T-helper 1 cell treated with Interleukin-12 subunit alpha and Interleukin-12 subunit beta and Interleukin-4 antibody, amounts not matched to agents 30 ng/mL and 1 ng/mL, for 36 hours (primary cell): ENCODE measurements at regions not wholly inside any gene's neighbourhood (a gene's known extent, or its start where the extent isn't known, plus 50 kb on each side); places are given as distances from the start of the nearest gene placed in this dataset.
"Not testable (repeated sequence)": the region's sequence is repeated elsewhere in the genome, so short reads cannot be mapped to it uniquely, and the experiment has no call there.

ENCODE experiments used
- intact Hi-C: fragments of 100-400 bp; cut with micrococcal nuclease; formaldehyde crosslinking; loops from one replicate; pipeline ENCODE4 v1.15.1; 2024

DNA sequence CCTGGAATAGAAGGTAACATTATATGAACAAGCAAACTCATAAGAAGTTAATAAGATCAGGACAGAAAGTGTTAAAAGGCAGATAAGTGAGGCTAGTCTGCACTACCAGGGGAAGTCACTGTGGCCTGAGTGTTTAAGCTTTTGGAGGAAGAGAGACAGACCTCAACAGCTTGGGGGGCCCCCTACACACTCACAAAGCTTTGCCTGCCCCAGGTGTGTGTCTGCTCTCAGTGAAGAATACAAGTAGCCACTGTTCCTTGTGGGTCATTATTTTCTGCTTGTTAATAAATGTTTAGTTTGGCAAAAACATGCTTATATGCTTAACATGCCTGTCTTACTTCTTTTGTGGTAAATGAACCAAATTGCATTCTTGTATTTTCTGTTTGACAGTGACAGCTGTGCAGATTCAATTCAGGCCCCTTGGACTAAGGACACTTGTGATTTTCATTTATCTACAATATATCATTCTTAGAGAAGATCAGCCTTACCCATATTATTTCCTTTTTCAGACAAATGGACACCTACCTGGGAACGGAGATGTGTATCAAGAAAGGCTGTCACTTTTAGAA lies 50.7 kb upstream of the C12orf71 start:
- intact Hi-C loops = no loop called here

DNA sequence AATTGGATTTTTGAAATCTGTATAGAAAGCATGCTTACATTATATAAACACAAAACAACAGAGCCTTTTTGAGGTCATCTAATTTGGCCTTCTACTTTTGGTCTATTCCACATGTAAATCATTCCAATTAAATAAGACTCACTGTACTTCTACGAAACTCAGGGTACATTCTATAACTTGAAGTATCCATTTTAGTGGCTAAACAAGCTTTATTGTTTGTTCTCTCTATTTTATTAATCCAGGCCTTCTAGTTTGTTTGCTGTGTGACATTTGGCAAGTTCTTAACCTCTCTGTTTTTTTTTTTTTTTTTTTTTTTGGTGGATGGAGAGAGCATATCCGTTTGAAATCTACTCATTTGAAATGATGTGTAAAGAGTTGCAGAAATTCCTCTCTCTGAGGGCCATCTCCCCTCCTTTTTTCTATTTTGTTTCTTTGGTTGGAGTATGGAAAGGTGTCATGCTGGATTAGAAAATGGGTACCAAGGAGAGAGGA lies 58.1 kb upstream of the C12orf71 start:
- intact Hi-C loops = loop anchor here (5.0 kb wide), 1 partner anchor 288 kb away; no protein-coding TSS in a partner anchor

DNA sequence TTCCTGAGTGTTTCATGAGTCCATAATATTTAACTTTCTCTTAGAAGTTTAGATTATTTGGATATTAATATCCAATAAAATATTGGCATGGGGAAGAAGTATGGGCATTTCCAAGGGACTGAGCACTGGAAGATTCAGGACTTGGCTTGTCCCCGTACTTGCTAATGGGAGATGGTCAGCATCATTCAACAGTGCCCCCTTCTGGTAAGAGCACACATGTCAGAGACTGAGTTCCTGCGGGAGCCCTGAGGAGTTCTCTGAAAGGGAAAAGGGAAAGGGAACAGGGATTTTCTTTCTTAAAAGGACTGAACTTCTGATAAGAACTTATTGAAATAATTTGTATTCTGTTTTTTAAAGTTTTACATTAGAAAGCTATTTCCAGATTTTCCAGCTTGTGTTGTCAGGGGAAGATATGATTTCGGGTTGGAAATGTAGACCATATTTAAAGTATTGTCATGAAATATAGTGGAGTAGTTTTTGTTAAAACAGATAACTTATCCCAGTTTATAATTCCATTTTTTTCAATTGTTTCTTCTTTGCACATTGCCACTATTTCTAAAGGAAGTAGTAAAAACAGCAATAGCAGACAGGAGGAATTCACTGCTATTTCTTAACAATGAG lies 59.8 kb upstream of the C12orf71 start:
- intact Hi-C loops = loop anchor here (1.0 to 5.0 kb wide), 5 partner anchors 43 to 569 kb away; partner anchors contain the start of genes FGFR1OP2 and MRPS35

DNA sequence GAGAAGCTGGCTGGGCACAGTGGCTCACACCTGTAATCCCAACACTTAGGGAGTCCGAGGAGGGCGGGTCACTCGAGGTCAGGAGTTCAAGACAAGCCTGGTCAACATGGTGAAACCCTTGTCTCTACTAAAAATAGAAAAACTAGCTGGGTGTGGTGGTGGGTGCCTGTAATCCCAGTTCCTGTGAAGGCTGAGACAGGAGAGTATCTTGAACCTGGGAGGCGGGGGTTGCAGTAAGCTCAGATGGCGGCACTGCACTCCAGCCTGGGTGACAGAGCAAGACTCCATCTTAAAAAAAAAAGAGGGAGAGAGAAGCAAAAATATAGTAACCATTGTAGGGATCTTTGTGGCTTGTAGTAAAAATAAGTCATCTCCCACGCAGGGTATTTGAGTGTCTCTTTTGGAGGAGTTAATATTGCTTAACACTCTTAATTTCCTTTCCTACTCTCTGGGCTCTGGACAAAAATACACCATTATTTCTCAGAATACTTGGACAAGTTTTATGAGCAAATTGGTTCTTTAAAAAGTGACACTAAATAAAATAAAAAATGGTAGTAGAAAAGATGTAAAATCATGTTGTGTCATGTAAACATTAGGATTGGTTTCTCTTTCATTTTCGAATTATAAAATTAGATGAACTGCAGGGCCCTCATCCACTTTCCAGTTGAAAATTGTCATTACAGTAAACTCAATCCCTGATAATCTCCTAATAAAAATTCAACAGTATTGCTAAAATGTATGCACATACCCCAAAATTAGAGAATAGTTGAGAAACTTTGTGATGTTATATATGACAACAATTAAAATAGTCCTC lies 61.1 kb upstream of the C12orf71 start:
- intact Hi-C loops = loop anchor here (1.0 to 5.0 kb wide), 8 partner anchors 41 to 567 kb away; partner anchors contain the start of genes FGFR1OP2, MED21, MRPS35 and STK38L

DNA sequence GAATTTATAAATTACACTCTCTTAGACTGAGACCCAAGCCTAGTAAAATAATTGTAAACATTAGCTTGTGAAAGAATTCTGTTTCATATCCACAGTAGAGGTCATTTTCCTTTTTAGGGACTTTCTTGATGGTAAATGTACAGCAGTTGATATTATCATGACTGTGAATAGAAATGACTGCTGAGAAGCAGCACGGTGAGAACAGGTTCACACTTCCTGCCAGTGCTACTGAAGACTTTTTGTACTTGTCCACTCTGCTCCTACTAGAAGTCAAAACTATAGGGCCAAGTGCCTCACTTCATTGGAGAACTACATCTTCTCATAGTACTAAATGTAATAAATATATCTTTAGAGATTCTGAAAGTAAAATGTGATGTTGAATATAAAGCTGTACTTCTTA lies 63.3 kb upstream of the C12orf71 start:
- intact Hi-C loops = not testable (repeated sequence)

DNA sequence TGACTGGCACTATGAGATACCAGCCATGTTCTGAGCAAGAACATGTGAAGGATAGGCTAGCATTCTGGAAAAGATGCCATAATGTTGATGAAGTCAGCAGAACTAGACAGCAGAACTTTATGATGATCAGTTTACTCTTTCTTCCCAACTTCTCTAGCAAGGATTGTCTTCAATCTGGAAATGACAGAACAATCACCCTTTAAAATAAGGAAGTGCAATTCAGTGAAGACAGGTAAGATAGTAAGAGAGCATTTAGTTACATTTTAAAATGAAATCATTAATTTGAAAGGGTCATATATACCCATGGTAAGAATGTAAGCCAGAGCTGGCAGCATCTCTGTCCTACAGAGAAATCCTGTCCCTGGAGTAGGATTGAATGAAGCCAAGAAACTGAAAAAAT lies 66.0 kb upstream of the C12orf71 start:
- intact Hi-C loops = no loop called here

DNA sequence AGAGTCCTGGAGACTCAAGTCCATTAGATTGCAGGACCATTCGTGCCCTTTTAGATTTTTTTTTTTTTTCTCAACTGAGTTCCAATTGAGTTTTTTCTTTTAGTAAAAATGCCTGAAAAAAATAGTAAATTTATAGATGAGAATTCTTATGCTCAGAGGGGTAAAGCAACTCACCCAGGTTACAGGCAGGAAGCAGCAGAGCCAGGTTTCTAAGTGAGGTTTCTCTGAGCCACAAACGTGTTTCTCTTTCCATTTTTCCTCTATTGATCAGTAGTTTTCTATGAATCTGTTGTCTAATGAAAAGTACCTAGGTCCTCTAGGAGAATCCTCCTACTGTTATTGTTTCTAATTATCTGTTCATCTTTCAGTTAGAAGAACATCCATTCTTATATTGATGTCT lies 66.4 kb upstream of the C12orf71 start:
- intact Hi-C loops = no loop called here

DNA sequence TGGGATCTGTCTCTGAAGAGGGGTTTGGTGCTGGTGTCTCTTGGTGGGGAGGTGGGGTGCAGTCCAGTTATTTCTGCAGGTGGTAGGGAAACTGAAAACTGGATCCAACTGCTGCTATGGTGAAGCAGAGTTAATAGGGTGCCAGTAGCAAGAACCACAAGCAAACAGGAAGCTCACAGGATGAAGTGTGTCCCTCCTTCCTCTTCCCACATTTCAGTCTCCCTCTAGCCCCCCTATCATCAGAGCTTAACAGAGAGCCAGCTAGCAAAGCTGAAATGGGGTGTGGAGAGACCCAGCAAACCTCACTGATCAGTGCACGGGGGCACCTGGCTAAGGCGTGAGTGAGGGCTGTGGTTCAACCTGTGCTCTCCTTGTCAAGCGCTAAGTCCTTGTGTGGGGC lies 69.1 kb upstream of the C12orf71 start:
- intact Hi-C loops = no loop called here

DNA sequence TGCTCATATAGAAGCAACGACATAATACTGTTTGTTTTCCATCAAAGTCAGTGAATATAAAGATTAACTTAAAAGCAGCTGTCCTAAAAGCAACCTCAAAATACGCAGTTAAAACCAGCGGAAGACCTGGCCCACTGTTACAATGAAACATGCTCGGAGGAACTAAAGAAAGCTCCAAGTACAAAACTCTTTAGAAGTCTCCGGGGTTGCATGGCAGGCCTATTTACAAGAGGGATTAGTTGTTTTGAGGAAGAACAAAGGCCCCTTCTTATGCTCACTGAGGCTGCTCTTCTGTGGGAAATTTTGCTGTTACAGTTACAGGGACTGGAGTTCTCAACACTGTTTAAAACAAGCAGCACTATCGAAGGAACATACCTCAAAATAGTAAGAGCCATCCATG lies 75.9 kb upstream of the C12orf71 start:
- intact Hi-C loops = no loop called here

DNA sequence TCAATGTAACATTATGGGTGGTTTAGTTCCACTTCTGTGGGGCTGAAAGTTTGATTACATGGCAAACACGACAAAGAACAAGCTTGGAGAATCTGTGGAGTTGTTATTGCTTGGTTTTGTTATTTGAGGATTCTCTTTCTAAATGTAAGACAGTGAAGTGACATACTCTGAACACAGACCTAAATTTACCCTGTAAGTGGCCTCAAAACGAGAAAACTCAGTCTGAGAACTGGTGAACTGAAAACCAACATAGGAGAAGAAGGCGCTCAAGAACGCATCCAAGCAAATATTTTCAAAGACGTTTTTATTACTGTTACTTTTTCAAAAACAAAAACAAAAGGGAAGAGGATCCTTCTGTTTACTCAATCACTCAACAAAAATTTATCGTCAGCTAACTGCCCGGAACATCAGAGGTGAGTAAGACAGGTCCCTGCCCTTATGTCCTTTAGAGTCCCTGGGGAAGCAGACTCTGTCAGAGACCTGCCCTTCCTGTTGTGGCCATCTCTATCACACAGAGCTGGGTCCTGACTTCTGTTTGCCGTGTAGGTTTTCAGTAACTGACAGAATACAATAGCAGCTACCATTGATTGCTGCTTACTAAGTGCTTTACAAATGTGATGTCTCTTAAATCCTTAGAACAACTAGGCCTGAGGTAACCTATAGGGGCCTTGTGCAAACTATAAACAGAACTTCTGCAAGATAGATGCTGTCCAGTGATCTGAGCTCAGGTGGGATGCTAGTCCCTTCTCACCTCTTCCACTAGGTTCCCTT lies 79.3 kb upstream of the C12orf71 start:
- intact Hi-C loops = no loop called here

DNA sequence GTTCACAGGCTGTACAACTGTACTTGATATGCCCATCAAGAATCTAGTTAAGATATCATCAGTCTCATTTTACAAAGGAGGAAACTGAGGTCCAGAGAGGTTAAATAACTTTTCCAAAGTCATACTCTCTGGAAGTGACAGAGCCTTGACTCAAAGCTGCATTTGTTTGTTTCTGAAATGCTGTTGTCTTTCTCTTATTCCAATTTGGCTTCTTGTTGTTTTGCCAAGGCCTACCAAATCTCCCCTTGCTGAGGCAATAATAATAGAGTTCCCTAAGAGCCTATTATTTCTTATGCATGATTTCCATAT lies 79.8 kb upstream of the C12orf71 start:
- intact Hi-C loops = no loop called here

DNA sequence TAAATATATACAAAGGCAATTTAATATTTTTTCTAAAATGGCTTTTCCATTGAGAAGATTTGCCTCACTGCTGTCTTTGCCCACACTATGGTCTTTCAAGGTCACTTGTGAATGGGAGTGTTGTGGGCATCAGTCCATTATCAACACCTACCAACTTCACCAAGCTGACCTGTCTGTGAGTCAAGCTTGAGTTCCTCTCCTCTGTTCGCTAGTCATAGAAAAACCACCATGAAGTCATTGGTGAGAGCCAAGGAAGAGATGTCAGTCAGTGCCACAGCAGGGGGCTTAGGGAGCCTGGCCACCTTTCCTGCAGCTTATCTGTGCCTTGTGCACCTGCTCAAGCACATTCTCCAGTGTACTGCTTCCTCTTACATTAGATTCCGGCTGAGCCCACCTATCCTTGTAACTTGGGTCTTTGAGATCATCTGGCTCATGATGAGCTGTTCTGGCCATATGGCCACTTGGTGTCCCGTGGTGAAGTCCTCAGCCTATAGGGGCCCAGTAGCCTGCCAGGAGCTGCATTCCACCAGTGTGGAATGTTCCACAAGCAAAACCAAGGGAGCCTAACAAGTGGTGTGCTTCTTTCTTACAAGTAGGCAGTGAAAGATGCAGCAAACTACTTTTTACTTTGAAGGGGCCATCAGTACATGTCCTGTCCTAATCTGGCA lies 80.8 kb upstream of the C12orf71 start:
- intact Hi-C loops = no loop called here

DNA sequence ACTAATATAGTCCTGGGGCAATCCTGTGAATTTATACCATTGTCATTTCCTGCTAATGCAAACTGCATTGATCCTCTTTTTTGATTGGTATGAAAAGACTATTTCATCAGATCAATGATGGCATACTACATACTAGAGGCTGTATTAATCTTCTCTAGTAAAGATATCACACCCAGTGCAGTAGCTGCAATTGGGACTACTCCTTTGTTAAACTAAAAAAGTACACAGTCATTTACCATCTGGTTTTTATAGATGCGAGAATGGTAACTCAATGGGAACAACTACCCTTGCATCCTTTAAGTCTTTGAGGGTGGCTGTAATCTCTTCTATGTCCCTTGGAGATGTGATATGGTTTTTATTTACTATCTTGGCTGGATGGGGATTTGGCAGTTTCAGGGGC lies 80.2 kb upstream of the STK38L start:
- intact Hi-C loops = no loop called here

DNA sequence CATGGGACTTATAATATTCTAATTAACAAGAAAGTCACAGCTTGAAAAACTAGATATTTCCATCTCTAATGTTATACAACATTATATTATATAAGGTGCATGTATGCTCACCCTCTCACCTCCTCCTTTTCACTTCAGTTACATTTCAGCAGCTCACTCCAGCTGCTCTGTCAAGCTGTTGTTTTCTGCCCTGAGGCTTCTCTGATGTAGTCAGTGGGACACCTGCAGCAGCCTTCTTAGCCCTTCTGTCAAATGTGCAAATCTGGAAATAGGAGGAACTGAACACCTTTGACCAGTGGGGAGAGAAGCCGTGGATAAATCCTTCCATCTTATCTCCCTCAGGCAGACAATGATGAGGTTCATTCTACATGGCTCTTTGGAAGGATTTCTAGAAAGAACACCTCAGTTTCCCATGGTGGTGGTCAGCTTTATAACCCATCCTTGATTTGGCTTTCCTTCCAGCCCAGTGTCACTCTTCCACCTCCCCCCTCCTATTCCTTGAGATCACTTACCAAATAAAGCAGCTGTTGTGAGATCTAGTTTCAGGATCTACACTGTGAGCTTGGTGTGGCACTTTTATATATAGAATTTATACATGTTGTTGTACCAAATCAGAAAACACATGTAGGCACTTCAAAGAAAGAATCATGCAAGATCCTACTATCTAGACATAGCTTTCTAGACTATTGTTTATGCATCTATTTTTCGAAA lies 79.6 kb upstream of the STK38L start:
- intact Hi-C loops = no loop called here

DNA sequence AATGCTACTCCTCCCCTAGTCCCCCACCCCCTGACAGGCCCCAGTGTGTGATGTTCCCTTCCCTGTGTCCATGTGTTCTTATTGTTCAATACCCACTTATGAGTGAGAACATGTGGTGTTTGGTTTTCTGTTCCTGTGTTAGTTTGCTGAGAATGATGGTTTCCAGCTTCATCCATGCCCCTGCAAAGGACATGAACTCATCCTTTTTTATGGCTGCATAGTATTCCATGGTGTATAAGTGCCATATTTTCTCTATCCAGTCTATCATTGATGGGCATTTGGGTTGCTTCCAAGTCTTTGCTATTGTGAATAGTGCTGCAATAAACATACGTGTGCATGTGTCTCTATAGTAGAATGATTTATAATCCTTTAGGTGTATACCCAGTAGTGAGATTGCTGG lies 78.1 kb upstream of the STK38L start:
- intact Hi-C loops = not testable (repeated sequence)

DNA sequence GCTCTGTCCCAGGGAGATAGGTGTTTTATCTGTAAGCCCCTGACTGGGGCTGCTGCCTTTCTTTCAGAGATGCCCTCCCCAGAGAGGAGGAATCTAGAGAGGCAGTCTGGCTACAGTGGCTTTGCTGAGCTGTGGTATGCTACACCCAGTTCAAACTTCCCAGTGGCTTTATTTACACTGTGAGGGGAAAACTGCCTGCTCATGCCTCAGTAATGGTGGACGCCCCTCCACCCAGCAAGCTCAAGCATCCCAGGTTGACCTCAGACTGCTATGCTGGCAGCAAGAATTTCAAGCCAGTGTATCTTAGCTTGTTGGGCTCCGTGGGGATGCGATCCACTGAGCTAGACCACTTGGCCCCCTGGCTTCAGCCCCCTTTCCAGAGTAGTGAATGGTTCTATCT lies 72.6 kb upstream of the STK38L start:
- intact Hi-C loops = not testable (repeated sequence)

DNA sequence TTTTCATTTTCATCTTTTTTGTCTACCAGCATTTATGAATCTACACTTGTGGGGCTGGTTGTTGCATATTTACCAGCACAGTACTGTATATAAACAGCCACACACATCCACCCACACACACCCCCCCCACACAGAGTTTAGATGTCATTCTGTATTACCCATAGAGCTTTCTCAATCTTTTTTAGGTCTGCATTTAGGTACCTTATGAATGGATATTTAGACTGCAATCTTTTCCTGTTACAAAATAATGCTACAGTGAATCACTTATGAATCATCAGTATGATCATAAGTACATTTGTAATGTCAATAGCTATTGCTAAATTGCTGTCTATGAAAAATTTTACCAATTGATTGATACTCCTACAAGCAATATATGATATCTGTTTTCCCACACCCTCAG lies 67.3 kb upstream of the STK38L start:
- intact Hi-C loops = loop anchor here (5.0 kb wide), 1 partner anchor 46 kb away; no protein-coding TSS in a partner anchor

DNA sequence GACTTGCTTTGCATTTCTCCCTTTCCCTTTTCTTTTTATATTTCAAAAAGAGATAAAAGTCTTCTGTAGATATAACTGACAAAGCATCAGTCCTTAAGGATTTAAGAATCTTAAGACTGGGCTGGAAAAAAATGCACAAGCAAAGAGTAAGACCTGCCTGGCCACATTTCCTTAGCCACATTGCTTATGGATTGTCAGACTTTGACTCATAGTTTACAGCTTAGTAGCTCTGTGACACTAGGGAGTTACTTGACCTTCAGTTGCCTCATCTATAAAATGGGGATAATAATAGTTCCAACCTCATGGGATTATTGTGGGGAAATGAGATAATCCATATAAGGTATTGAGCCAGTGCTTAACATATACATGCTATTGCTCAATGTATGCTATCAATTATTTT lies 66.4 kb upstream of the STK38L start:
- intact Hi-C loops = loop anchor here (5.0 kb wide), 1 partner anchor 45 kb away; no protein-coding TSS in a partner anchor

DNA sequence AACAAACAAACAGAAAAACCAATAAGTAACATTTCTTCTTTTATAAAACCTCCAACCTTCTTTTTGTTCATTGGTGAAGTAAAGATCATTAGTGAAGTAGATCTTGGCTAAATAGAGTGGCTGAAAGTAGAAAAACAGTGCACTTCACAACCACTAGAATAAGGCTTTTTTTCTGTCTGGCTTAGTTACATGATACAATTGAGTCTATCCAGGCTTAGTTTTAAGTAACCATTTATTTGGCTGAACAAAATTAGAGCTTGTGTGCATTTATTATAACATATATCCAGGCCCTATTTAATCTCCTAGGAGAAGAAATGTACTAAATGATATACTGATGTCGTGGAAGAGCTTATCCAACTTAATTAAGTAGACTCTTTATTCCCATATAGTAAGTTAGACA lies 65.8 kb upstream of the STK38L start:
- intact Hi-C loops = loop anchor here (5.0 kb wide), 1 partner anchor 44 kb away; no protein-coding TSS in a partner anchor

DNA sequence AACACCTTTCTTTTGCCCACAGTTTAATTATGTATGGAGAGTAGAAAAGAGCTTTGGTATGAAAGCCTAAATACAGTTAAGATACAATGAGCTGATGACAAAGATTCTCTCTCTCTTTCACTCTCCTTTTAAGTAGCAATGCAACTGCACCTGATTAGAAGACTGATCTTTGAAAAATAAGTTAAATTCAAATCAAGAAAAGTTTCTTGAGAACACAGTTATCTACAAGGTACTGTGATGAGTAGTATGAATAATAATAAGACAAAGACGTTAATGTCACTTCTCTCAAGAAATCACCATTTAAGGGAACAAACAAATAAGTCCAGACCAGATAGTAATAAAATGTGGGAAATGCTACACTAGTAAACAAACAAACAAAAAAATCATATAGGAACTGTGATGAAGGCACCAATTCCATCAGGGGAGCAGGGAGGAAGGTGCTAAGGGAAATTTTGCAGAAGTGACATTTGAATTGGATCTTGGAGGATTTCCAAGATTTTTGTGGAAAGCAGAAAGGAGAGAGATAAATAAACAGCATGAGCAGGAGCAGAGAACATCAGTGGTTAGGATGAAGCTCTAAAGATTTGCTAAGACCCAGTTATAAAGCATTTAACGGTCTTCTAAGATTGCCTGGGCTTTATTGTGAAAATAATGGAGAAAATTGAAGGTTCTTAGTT lies 65.2 kb upstream of the STK38L start:
- intact Hi-C loops = loop anchor here (5.0 kb wide), 1 partner anchor 43 kb away; no protein-coding TSS in a partner anchor
